Activated naive CD8-positive, alpha-beta T cell treated with anti-CD3 and anti-CD28 coated beads, Interleukin-2, amount 10 ng/mL, durations not matched to agents 7 days and 5 days (primary cell): ENCODE measurements at regions not wholly inside any gene's neighbourhood (a gene's known extent, or its start where the extent isn't known, plus 50 kb on each side); places are given as distances from the start of the nearest gene placed in this dataset.
"Not testable (repeated sequence)": the region's sequence is repeated elsewhere in the genome, so short reads cannot be mapped to it uniquely, and the experiment has no call there.

ENCODE experiments used
- ATAC-seq: fragments of 150-1000 bp; cut with Tn5 transposase; one replicate; pipeline ENCODE4 v1.10.0; 2021; ENCODE audit warnings: low read depth, moderate library complexity
- POLR2A ChIA-PET: fragments of 350-600 bp; sonication (Branson Sonifier 250); formaldehyde crosslinking; loops from one replicate; lab custom pipeline; 2021; ENCODE audit warnings: antibody characterized with exemption; lab: Charles Lee
- DNase-seq: peaks from one replicate; pipeline ENCODE4 v3.0.0; 2021
- H3K27ac Mint-ChIP-seq: one replicate; pipeline ENCODE4 v1.8.0; 2022; ENCODE audit warnings: mild to moderate bottlenecking, mixed read lengths
- H3K27me3 Mint-ChIP-seq: one replicate; pipeline ENCODE4 v1.8.0; 2022; ENCODE audit warnings: mild to moderate bottlenecking, moderate library complexity, mixed read lengths
- H3K36me3 Mint-ChIP-seq: one replicate; pipeline ENCODE4 v1.8.0; 2021; ENCODE audit warnings: mild to moderate bottlenecking, mixed read lengths
- H3K4me1 Mint-ChIP-seq: one replicate; pipeline ENCODE4 v1.8.0; 2021; ENCODE audit warnings: mixed read lengths
- H3K4me3 Mint-ChIP-seq: one replicate; pipeline ENCODE4 v1.8.0; 2022; ENCODE audit warnings: mild to moderate bottlenecking, moderate library complexity, mixed read lengths
- H3K9me3 Mint-ChIP-seq: one replicate; pipeline ENCODE4 v1.8.0; 2021; ENCODE audit warnings: mixed read lengths

DNA sequence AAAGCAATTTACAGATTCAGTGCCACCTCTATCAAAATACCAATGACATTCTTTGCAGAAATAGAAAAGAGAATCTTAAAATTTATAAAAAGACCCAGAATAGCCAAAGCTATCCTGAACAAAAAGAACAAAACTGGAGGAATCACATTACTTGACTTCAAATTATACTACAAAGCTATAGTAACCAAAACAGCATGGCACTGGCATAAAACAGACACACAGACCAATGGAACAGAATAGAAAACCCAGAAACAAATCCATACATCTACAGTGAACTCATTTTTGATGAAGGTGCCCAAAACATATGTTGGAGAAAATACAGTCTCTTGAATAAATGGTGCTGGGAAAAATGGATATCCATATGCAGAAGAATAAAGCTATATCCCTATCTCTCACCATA is 578.9 kb upstream of the IL12A start:
- H3K27ac Mint-ChIP-seq, H3K4me3 Mint-ChIP-seq, DNase-seq, ATAC-seq, H3K4me1 Mint-ChIP-seq, POLR2A ChIA-PET, H3K27me3 Mint-ChIP-seq, H3K9me3 Mint-ChIP-seq, H3K36me3 Mint-ChIP-seq: not testable (repeated sequence)

DNA sequence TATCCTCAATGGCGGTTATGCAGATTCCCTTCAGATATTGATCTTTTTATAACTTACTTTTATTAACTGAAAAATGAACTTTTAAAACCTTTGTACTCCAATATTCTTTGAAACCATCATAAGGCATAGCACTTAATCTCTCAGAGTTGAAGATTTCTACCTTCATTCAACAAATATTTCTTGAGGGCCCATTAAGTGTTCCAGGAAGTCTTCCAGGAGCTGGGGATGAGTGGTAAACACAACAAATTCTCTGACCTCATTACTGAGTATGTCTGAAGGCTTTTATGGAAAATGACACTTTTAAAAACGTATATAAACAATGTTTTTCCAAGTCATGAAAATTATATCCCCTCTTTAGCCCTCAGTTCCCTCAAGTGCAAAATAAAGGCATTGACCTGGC is 575.3 kb upstream of the IL12A start:
- no peaks in the 10 kb centered on the region for H3K4me1 Mint-ChIP-seq
- ATAC-seq = no peak
- peaks cover 6% of the 10 kb centered on the region for H3K9me3 Mint-ChIP-seq
- H3K27ac Mint-ChIP-seq = no peak overlapping the region
- DNase-seq = no peak
- no peak overlapping the region for H3K4me3 Mint-ChIP-seq
- H3K36me3 Mint-ChIP-seq = no peaks in the 10 kb centered on the region
- POLR2A ChIA-PET = no interaction called here
- H3K27me3 Mint-ChIP-seq = no peaks in the 10 kb centered on the region

DNA sequence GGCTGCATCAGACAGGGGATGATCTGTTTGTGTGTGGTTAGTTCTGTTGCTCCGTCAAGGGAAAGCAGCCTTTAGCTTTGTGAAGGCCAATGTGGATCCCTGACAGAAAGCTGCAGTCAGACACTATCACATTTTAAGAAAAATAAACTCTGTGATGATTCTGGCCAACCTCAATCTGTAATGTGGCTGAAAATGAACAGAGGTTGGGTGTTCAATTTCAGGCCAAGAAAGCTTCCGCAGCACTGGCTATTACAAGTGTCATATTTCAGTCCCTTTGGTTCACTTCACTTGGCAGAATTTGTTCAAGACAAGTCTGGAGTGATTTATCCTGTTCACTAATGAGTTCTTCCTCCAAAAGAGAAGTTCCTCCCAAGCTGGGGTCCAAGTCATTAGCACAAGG is 571.8 kb upstream of the IL12A start:
- ATAC-seq (no peak), DNase-seq (no peak)
- H3K4me3 Mint-ChIP-seq = no peak overlapping the region

DNA sequence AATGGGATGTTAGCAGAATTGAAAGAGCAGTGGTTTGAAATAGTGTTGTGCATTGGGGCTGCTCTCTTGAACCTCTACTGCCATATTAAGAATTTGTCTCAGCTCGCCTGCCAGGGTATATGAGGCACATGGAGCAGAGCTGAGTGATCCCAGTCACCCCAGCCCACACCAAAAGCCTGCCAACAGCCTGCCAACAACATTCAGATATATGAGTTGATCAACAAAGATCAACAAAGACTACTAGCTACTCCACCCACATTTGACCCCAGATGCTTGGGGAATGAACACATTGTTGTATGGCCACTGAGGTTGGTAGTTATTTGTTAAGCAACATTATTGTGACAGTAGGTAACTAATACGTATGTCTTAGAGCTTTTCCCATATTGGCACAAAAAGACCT is 570.9 kb upstream of the IL12A start:
- Mint-ChIP-seq H3K27me3 (no peaks in the 10 kb centered on the region), H3K36me3 (no peaks in the 10 kb centered on the region), H3K4me1 (no peaks in the 10 kb centered on the region), H3K27ac (no peak overlapping the region), H3K4me3 (no peak overlapping the region), H3K9me3 (peaks cover 1% of the 10 kb centered on the region)
- DNase-seq (no peak), ATAC-seq (no peak)
- POLR2A ChIA-PET = no interaction called here

More for the DNA sequence above, 571.8 kb upstream of the IL12A start:
- no peaks in the 10 kb centered on the region for H3K4me1 Mint-ChIP-seq
- H3K36me3 Mint-ChIP-seq = no peaks in the 10 kb centered on the region
- H3K9me3 Mint-ChIP-seq = peaks cover 1% of the 10 kb centered on the region
- no peak overlapping the region for H3K27ac Mint-ChIP-seq
- H3K27me3 Mint-ChIP-seq = no peaks in the 10 kb centered on the region
- POLR2A ChIA-PET = no interaction called here

DNA sequence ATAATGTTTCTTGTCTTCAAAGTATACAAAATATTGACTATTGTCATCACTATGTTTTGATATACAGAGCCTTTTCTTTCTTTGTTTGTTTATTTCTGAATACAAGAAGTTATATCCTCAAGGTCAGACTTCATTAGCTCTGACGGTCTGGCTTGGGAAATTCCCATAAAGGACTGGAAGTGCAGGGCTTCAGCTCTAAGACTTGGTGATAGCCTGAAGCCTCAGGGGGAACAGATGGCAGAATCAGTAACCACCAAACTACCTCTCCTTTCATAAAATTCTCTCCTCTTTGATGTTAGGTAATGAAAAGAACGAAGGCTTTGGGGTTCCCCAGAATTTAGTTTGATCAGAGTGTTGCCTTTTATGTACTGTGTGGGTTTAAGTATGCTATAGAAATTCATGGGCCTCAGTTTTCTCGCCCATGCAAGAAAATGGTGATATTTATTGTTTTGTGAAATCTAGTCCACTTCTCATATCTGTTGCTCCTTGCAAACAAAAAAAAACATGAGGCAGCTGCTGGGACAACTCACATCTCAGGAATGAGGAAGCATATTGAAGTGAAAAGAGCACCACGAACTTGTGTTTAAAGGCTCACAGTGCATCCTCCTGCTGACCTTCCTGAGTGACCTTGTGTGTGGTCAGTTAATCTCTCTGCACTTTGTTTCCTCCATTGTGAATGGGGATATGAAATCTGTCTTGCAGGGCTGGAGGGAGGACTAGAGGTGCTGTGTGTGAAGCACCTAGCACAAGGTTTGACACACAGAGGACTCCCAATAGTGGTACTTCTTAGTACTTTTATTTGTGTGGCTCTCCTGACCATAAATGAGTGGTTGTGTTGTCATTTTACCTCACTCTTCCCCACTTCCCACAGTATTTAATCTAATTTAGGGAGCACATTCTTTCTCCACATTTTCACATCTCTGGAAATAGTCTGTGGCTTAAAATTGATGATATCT is 569.8 kb upstream of the IL12A start:
- no peaks in the 10 kb centered on the region for H3K36me3 Mint-ChIP-seq

DNA sequence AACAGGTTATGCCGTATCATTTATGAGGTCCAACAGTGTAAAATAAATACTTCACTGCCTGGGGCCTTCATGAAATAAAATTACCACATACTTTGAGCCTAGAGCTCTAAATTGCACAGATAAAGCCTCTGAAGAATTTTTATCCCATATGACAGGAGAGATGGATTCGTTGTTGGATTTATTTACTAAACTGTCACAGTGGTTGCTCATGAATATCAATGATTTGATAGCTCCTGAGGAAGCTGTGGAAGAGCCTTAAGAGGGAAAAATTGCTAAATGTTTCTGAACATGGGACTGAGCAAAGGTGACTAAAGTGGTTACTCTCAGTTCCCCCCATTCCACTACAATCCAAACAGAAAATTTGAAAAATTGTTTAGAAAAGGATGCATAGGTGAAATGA is 558.9 kb upstream of the IL12A start:
- no peak for ATAC-seq
- Mint-ChIP-seq H3K9me3 (no peaks in the 10 kb centered on the region), H3K27me3 (no peaks in the 10 kb centered on the region), H3K4me1 (no peaks in the 10 kb centered on the region), H3K27ac (no peak overlapping the region), H3K36me3 (no peaks in the 10 kb centered on the region), H3K4me3 (no peak overlapping the region)
- no peak for DNase-seq
- POLR2A ChIA-PET = no interaction called here

More for the DNA sequence above, 569.8 kb upstream of the IL12A start:
- Mint-ChIP-seq H3K9me3 (peaks cover 2% of the 10 kb centered on the region), H3K4me3 (no peak overlapping the region), H3K4me1 (no peaks in the 10 kb centered on the region), H3K27me3 (no peaks in the 10 kb centered on the region), H3K27ac (no peak overlapping the region)
- POLR2A ChIA-PET = no interaction called here
- no peak for DNase-seq
- ATAC-seq = no peak

DNA sequence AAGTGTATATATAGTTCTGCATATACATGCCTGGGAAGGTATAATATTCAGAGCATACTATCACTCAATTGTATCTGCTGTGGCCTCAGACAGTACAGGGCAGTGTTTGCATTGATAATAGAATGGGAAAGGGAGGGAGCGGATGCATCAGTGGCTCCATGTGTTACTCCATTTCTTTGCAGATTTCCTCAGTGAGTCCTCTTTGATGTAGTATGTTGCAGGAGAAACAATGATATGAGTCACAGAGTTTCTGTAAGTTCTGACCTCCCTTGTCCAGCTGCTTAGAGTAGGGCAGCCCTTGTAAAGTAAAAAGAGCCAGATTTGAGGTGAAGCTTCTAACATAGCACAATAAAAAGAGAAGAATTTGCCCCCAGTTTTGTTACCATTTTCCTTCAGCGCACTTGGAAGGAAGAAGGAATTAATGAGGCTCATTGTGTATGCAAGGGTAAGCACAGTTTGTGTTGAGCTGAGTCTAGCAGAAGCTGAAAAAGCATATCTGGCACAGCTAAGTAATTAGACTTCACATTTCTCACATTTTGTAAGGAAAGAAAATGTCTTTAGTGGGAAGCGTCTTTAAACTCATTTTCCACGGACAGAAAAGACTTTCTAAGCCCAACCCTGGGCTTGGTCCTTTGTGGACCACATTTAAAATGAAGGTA is 555.8 kb upstream of the IL12A start:
- H3K4me3 Mint-ChIP-seq = no peak overlapping the region
- POLR2A ChIA-PET = no interaction called here
- ATAC-seq (no peak), DNase-seq (no peak)
- no peaks in the 10 kb centered on the region for H3K9me3 Mint-ChIP-seq
- no peaks in the 10 kb centered on the region for H3K27me3 Mint-ChIP-seq
- no peaks in the 10 kb centered on the region for H3K36me3 Mint-ChIP-seq
- H3K4me1 Mint-ChIP-seq = no peaks in the 10 kb centered on the region
- no peak overlapping the region for H3K27ac Mint-ChIP-seq

DNA sequence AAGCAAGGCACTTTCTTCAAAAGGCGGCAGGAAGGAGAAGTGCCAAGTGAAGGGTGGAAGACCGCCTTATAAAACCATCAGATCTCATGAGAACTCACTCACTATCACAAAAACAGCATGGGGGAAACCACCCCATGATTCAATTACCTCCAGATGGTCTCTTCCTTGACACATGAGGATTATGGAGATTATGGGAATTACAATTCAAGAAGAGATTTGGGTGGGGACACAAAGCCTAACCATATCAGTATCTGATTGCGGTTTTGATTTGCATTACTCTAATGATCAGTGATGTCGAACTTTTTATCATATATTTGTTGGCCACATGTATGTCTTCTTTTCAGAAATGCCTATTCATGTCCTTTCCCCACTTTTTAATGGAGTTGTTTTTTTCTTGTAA is 549.3 kb upstream of the IL12A start:
- Mint-ChIP-seq H3K9me3 (peaks cover 1% of the 10 kb centered on the region), H3K27me3 (no peaks in the 10 kb centered on the region), H3K36me3 (no peaks in the 10 kb centered on the region), H3K4me1 (no peaks in the 10 kb centered on the region), H3K27ac (no peak overlapping the region), H3K4me3 (no peak overlapping the region)
- POLR2A ChIA-PET = no interaction called here
- ATAC-seq = no peak
- DNase-seq = no peak

DNA sequence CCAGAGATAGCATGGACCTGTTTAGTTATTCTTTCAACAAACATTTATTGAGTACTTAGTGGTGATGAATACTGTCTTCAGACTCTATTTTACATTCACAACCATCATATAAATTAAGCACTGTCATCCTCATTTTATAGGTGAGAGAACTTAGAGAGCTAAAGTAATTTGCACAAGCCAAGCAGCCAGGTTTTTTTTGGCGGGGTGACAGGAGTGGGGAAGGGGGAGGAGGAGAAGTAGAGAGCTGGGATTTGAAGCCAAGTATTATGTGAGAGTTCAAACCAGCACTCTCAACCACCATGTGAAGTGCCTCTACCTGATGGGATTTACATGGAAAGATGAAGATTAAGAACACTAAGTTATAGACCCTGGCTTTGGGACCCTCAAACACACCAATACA is 547.4 kb upstream of the IL12A start:
- no peak overlapping the region for H3K27ac Mint-ChIP-seq
- POLR2A ChIA-PET = no interaction called here
- H3K4me1 Mint-ChIP-seq = no peaks in the 10 kb centered on the region
- no peaks in the 10 kb centered on the region for H3K36me3 Mint-ChIP-seq
- H3K9me3 Mint-ChIP-seq = peaks cover 4% of the 10 kb centered on the region
- ATAC-seq (no peak), DNase-seq (no peak)
- no peaks in the 10 kb centered on the region for H3K27me3 Mint-ChIP-seq
- no peak overlapping the region for H3K4me3 Mint-ChIP-seq

DNA sequence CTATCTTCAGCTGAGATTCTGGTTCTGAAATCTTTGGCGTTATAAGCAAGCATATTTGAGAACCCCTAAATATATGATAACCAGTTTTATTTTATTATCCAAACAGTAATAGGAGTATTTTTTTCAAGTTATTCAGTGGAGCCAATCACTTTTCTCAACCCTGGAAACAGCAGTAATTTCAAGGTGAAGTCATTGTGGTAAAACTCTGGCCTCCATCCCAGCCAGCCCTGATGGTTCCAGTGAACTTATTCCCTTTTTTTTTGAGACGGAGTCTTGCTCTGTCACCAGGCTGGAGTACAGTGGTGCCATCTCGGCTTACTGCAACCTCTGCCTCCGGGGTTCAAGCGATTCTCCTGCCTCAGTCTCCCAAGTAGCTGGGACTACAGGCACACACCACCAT is 545.4 kb upstream of the IL12A start:
- Mint-ChIP-seq H3K36me3 (no peaks in the 10 kb centered on the region), H3K27me3 (no peaks in the 10 kb centered on the region), H3K4me1 (no peaks in the 10 kb centered on the region), H3K27ac (no peak overlapping the region), H3K9me3 (peaks cover 4% of the 10 kb centered on the region), H3K4me3 (no peak overlapping the region)
- no peak for DNase-seq
- POLR2A ChIA-PET = no interaction called here
- ATAC-seq = no peak

DNA sequence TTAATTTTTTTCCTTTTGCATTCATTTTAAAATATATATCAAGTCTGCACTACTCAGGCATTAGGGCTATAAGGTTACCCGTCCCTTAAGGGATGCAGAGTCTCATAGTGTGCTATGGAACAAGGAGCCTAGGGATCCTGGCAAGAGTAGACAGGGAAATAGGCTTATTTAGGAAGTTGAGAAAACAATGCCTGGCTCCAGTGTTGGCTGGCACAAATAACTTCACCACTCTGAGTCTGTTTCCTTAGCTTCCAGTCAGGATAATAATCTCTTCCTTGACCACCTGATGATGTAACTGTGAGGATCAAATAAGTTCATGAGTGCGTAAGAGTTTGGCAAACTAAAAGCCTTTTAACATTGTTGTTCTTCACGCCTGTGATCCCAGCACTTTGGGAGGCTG is 540.8 kb upstream of the IL12A start:
- Mint-ChIP-seq H3K27ac (no peak overlapping the region), H3K9me3 (peaks cover 3% of the 10 kb centered on the region), H3K36me3 (no peaks in the 10 kb centered on the region), H3K27me3 (no peaks in the 10 kb centered on the region), H3K4me1 (no peaks in the 10 kb centered on the region), H3K4me3 (no peak overlapping the region)
- POLR2A ChIA-PET = no interaction called here
- DNase-seq = no peak
- ATAC-seq = no peak

DNA sequence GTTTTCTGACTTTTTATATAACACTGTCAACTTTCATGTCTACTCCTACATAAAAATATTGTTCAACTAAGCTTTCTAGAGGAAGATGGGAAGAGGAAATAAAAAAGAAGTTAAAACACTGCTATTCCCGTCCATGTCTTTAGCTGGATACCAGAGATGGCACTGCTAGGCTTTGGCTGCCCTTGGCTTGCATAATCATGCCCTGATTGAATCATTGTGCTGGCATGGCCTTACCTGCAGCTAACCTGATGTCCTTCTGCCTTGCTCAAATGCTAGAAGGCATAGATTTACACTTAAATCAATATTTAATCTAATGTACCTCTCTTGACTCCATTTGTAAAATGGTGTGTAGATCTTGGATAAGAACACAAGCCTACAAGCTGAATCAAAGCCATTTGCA is 539.7 kb upstream of the IL12A start:
- Mint-ChIP-seq H3K4me1 (no peaks in the 10 kb centered on the region), H3K9me3 (peaks cover 3% of the 10 kb centered on the region), H3K4me3 (no peak overlapping the region), H3K27me3 (no peaks in the 10 kb centered on the region), H3K36me3 (no peaks in the 10 kb centered on the region), H3K27ac (no peak overlapping the region)
- POLR2A ChIA-PET = no interaction called here
- ATAC-seq = no peak
- no peak for DNase-seq

DNA sequence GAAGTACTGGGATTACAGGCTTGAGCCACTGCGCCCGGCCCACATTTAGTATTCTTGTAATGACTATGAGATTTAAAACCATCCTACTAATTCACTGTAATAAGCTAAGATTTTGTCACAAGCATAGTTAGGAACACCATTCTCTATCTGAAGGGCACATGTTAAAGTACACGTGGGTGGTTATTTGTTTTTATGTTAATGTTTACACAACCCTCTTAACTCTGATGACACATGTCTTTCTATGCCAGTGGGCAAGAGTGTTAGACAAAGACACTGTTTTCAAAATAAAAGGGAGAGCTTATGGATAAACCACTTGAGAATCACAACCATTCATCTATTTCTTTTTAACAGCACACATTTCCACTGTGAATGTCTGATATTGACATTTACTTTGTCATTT is 537.6 kb upstream of the IL12A start:
- POLR2A ChIA-PET = no interaction called here
- Mint-ChIP-seq H3K9me3 (no peaks in the 10 kb centered on the region), H3K27me3 (no peaks in the 10 kb centered on the region), H3K4me1 (no peaks in the 10 kb centered on the region), H3K36me3 (no peaks in the 10 kb centered on the region), H3K27ac (no peak overlapping the region), H3K4me3 (no peak overlapping the region)
- DNase-seq (no peak), ATAC-seq (no peak)

DNA sequence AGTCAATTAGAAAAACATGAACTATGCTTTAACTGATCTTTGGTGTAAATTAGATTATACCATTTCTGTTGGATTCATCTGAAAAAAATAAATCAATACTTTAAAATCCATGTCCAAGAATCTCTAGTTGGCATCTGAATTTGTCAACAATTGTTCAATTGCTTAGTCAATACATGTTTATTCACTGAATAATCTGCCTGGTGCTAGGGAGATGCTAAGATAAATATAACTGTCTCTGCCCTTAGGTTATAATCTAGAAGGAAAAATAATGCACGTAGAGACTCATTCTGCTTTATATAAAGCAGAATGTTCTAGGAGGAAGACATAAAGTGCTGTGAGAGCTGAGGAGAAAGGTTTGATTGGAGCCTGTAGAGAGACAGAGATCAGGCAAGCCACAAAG is 537.2 kb upstream of the IL12A start:
- POLR2A ChIA-PET = no interaction called here
- ATAC-seq = no peak
- H3K36me3 Mint-ChIP-seq = no peaks in the 10 kb centered on the region
- H3K9me3 Mint-ChIP-seq = no peaks in the 10 kb centered on the region
- DNase-seq = no peak
- no peak overlapping the region for H3K4me3 Mint-ChIP-seq
- H3K27ac Mint-ChIP-seq = no peak overlapping the region
- no peaks in the 10 kb centered on the region for H3K27me3 Mint-ChIP-seq
- no peaks in the 10 kb centered on the region for H3K4me1 Mint-ChIP-seq
